HG02571 (cell line): ENCODE measurements at regions not wholly inside any gene's neighbourhood (a gene's known extent, or its start where the extent isn't known, plus 50 kb on each side); places are given as distances from the start of the nearest gene placed in this dataset.
"Not testable (repeated sequence)": the region's sequence is repeated elsewhere in the genome, so short reads cannot be mapped to it uniquely, and the experiment has no call there.

Experiments used
- ATAC-seq: cut with Tn5 transposase; IDR thresholded peaks from one replicate; pipeline ENCODE4 v1.9.1; 2021; ENCODE audit warnings: mild to moderate bottlenecking, moderate library complexity; ENCODE audit not compliant: unreplicated experiment

GRCh38 chr5:154593796-154594195 is 115.8 kb upstream of the HAND1 start:
- ATAC-seq: no peak

- no peak for ATAC-seq
Observed at GRCh38 chr5:154593071-154593470, 115.0 kb upstream of the HAND1 start.

- no peak for ATAC-seq
Observed at GRCh38 chr5:154590093-154590724, 112.2 kb upstream of the HAND1 start.

- ATAC-seq: no peak
Observed at GRCh38 chr5:154589511-154589910, 111.5 kb upstream of the HAND1 start.

GRCh38 chr5:154588833-154589425 is 110.9 kb upstream of the HAND1 start:
- not testable (repeated sequence) for ATAC-seq

- no peak for ATAC-seq
Observed at GRCh38 chr5:154588091-154588774, 110.2 kb upstream of the HAND1 start.

GRCh38 chr5:154587123-154588026 is 109.3 kb upstream of the HAND1 start:
- ATAC-seq: no peak

GRCh38 chr5:154583671-154584177 is 105.7 kb upstream of the HAND1 start:
- ATAC-seq: no peak

- no peak for ATAC-seq
Observed at GRCh38 chr5:154580422-154580821, 102.4 kb upstream of the HAND1 start.

GRCh38 chr5:154577416-154577815 is 99.4 kb upstream of the HAND1 start:
- ATAC-seq: no peak

GRCh38 chr5:154576429-154576806 is 98.4 kb upstream of the HAND1 start:
- no peak for ATAC-seq

GRCh38 chr5:154575546-154576428 is 97.8 kb upstream of the HAND1 start:
- peak; percentile 89 for ATAC-seq

GRCh38 chr5:154573011-154573410 is 95.0 kb upstream of the HAND1 start:
- ATAC-seq: no peak

- no peak for ATAC-seq
Observed at GRCh38 chr5:154571325-154572035, 93.5 kb upstream of the HAND1 start.

- ATAC-seq: no peak
Observed at GRCh38 chr5:154570572-154571324, 92.7 kb upstream of the HAND1 start.

GRCh38 chr5:154568589-154568988 is 90.6 kb upstream of the HAND1 start:
- ATAC-seq: no peak

GRCh38 chr5:154567155-154567554 is 89.1 kb upstream of the HAND1 start:
- ATAC-seq: no peak

- no peak for ATAC-seq
Observed at GRCh38 chr5:154566146-154566680, 88.2 kb upstream of the HAND1 start.

- ATAC-seq: no peak
Observed at GRCh38 chr5:154565123-154565522, 87.1 kb upstream of the HAND1 start.
